HG02870 (cell line): ENCODE measurements at regions not wholly inside any gene's neighbourhood (a gene's known extent, or its start where the extent isn't known, plus 50 kb on each side); places are given as distances from the start of the nearest gene placed in this dataset.
"Not testable (repeated sequence)": the region's sequence is repeated elsewhere in the genome, so short reads cannot be mapped to it uniquely, and the experiment has no call there.

Experiments used
- ATAC-seq: cut with Tn5 transposase; IDR thresholded peaks from one replicate; pipeline ENCODE4 v1.9.1; 2021; ENCODE audit warnings: mild to moderate bottlenecking, moderate library complexity; ENCODE audit not compliant: unreplicated experiment

DNA sequence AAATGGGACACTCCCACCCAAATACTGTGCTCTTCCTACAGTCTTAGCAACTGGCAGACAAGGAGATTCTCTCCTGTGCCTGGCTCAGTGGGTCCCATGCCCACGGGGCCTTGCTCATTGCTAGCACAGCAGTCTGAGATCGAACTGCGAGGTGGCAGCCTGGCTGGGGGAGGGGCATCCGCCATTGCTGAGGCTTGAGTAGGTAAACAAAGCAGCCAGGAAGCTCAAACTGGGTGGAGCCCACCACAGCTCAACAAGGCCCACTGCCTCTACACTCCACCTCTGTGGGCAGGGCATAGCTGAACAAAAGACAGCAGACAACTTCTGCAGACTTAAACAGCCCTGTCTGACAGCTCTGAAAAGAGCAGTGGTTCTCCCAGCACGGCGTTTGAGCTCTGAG lies 174.8 kb downstream of the COL12A1 start:
- not testable (repeated sequence) for ATAC-seq

GRCh38 chr6:75029333-75029732 lies 176.5 kb downstream of the COL12A1 start:
- ATAC-seq: no peak

DNA sequence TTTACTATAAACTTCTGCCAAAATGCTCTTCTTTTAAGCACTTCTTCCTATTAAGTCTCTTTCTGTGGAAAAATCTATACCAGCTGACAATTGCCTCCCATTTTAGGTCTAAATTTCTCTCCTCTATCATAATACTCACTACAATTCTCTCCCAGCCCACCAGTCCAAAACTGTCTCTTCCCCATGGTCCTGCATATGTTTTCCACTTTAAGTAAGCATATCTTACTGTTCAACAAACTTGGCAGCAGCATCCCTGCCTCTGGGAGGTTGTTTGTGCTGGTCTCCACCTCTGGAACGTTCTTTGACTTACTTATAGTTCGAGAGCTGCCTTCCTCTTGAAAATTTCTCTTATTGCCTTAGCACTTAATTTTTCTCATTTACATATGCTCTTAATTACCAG lies 180.5 kb downstream of the COL12A1 start:
- ATAC-seq: no peak

DNA sequence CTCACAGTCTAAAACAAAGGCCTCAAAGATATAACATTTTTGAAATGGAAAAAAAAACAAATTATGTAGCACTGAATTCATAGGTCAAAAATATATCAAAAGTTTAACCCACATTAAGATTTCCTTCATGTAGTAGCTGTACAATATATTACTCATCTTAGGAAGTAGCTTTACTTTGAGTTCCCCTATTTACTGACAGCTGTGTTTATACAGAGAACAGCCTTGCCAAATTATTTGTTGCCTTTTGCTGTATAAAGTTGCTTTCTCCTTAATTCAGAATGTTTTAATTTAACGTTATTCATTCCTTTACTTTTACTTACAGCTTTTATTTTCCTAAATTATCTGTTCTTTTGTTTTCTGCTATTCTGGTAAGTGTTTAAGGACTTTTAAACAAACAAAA lies 181.0 kb downstream of the COL12A1 start:
- no peak for ATAC-seq

DNA sequence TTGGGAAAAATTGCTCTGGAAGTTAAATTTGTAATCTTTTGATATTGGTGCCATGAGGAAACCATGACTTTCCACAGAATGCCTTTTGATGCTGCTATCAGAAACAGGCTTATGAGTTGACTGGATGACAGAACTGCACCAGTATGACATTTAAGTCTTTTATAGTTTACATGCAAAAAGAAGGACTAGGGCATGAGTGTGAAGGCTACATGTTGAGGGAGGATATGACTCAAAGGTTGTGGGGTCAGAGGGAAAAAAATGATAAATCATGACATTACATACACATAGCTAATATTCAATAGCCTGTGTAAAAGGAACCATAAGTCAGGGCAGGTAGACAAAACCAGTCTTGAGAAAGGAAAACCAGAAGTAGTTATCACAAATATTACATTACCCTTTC lies 182.2 kb downstream of the COL12A1 start:
- ATAC-seq: no peak

DNA sequence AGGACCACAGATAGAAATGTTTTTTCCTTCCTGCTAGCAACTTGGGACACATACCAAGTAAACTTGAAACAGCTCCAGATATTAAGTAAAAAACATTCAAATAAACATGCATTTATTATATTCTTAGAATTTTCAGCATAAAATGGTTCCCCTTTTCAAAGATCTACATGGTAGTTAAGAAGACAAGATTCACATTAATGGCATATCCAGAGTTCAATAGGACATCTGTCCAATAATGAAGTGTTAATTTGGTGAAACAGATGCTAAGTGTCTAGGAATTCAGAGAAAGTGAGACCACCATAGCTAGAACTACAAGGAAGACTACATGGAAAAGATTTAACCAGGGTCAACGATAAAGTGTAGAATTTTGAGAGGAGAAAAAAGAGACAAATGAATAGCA lies 184.9 kb downstream of the COL12A1 start:
- no peak for ATAC-seq

- ATAC-seq: no peak
Measured at GRCh38 chr6:75020376-75020775, 185.5 kb downstream of the COL12A1 start.

- no peak for ATAC-seq
Measured at GRCh38 chr6:75012018-75012417, 193.8 kb downstream of the COL12A1 start.

DNA sequence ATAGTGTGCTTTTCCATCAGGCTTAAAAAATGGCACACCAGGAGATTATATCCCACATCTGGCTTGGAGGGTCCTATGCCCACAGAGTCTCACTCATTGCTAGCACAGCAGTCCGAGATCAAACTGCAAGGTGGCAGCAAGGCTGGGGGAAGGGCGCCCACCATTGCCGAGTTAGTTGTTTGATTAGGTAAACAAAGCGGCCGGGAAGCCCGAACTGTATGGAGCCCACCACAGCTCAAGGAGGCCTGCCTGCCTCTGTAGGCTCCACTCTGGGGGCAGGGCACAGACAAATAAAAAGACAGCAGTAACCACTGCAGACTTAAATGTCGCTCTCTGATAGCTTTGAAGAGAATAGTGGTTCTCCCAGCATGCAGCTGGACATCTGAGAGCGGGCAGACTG lies 201.9 kb downstream of the COL12A1 start:
- ATAC-seq: not testable (repeated sequence)

- no peak for ATAC-seq
Measured at GRCh38 chr6:74997646-74998045, 208.2 kb downstream of the COL12A1 start.

DNA sequence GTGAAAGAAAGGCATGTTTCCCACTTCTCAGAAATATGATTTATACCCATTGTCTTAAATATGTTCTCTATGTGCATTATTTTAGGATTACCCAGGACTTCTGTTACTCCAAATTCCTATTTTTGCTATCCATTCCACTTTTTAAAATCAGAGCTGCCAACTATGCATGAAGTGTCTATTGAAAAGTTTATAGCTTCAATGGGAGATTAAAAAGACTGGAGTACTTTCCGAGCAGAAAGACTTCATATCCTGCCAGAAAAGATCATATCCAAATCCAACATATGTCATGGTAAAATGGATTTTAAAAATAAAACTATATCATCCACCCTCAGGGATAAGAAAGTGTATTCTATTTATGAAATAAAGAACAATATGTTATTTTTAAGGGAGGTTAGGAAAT lies 212.7 kb downstream of the COL12A1 start:
- ATAC-seq: no peak

DNA sequence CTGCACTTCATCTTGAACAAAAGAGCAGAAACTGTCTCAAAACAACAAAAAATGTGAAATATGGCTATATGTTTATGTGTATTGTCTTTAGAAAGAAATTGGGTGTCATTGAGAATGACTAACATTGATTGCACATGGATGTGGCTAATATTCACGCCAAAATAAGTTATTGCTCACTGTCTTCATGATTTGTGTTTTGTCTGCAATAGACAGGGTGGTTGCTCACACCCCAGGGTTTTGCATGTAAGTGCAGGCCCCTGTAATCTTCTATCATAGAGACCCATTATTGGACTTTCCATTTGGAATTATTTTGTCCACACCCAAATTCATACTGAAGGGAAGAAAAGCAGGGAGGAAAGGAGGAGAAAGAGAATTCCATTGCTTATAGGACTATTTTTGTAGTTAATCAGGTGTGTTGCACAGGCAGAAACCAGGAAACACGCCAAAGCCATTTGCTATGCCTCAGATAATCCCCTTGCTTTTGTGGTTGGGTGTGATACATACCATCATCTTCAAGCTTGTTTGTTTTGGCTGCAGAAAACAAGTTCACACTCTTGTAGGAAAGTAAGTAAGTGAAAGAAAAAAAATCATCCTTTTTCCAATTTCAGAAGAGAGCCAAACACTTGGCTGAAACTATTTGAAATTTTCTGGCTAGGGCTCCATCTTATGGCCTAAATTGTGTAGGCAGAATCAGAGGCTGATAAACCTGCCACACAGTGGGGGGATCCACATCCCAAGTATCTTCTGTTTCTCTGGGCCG lies 214.1 kb downstream of the COL12A1 start:
- ATAC-seq: no peak

DNA sequence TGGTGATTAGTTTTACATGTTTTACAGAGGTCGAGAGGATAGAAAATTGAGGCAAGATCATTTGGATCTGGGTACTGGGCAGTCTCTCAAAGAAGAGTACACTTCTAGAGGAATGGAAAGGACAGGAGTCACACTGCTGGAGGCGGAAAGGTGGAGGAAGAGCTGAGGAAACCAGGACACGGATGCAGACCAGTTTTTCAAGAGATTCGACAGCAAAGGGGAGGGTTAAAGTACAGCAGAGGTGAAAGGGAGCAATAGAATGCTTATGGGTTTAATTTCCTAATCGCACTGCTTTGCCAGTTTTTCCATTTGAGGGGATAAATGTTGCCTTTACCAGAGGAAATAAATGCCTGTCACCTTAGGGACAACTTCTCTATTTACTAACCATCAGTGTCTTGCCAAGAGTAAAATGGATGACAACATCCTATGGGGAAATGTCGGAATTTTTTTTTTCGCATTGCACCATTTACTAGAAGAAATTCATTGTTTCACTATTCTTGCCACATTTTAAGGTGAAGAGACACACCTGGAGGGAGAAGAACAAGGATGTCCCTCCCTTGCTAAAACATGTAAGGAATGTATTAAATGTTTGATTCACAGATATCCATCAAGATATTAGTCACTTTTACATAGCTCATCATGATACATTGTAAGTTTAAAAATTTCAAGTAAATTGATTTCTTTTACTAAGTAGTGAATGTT lies 226.6 kb downstream of the COL12A1 start:
- no peak for ATAC-seq

- ATAC-seq: no peak
Measured at GRCh38 chr6:74976701-74977100, 229.2 kb downstream of the COL12A1 start.

GRCh38 chr6:74976026-74976425 lies 229.8 kb downstream of the COL12A1 start:
- no peak for ATAC-seq

DNA sequence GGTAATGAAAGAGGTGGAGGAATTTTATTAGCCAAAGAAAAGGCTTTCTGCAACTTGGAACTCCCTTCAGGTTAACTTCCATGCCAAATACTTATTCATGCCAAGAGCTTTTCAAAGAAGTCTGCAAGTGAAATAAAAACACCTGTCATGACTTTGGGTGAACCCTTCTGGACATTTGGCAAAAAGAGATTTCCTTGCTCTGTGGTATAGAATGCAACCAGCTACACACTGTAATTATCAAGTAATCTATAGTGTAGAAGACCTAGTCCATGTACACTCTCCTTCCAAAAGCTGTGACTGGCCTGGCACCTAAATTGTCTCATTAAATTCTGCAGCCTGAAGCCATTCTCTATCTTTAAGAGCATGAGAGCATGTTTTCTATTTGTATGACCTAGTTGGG lies 232.3 kb downstream of the COL12A1 start:
- no peak for ATAC-seq

GRCh38 chr6:74971633-74972032 lies 234.2 kb downstream of the COL12A1 start:
- ATAC-seq: no peak

DNA sequence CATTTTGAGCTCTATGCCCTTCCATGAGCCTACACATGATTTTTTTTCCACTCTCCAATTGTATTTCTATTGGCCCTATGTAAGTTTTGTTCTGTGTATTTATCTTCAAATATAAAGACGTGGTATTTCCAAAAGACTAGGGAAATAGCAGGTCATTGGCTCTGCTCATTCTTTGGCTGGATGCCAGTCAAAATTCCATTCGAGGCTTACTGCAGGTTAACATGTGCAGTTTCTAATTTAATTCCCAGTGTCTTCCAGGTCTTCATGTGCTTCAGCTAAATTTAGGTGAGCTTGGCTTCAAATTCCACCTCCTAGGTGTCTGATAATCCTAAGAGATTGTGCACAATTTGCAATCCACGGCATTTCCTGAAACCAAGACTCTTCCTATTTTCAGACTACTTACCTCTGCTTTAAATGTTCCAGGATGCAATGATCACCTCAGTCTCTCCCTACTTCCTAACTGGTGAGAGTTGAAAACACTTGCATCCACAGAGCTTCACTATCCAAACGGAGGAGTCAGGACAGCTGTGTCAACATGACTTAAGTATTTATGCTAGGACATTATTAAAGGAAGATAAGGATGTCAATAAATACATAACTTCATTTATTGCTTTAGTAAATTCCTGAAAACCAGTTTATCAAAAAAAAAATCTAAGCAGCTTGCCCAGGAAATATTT lies 236.1 kb downstream of the COL12A1 start:
- ATAC-seq: no peak

DNA sequence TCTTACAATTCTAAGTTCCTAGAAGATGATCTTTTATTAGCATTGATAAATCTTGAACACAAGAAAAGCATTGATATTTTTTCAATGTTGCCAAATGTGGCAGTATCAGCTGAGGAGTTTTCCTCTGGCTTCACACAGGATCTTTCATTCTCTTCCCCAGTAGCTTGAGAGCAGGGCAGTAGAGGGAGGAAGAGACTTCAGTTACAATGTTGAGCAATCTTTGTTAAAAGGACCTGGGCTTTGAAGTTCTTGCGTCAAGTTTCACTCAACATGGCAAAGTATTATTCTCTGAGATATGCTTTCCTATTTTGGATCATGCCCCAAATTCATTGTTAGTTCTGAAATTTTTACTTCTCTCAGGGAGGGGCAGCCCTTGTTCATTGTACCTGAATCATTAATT lies 238.0 kb downstream of the COL12A1 start:
- no peak for ATAC-seq

DNA sequence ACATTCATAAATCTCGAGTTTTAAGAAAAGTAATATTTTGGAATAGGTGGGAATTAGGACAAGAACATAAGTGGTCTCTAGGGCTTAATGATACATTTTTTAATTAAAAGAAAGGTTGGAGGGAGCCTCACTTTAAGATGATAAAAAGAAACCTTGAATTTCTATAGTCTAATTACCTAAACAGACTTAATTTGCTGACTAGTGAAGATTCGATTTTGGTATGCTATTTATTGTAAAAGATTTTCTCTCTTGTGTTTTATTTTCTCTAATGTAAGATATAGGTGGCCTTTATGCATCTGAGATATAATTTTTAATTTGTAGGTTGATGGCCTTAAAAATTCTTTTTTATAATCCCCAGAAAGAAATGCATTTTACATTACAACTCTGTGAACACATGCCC lies 239.1 kb downstream of the COL12A1 start:
- ATAC-seq: no peak

DNA sequence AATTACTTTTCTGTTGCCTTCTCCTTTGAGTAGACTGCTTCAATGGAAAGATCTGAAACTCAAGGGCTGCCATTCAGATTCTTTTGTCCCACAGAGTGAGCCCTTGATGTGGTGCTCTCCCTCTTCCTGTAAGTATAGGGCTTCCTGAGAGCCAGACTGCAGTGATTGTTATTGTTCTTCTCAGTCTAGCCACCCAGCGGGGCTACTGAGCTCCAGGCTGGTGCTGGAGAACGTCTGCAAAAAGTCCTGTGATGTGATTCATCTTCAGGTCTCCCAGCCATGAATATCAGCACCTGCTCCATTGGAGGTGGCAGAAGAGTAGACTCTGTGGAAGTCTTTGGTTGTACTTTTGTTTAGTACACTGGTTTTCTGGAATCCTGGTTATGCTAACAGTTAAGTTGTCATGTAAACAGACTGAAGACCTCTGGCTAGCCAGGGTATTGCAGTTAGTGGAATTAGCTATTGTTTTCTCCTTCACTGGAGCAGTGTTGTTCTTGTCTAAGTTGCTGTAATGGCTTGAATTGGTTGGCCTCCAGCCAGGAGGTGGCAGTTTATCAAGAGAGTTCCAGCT lies 240.9 kb downstream of the COL12A1 start:
- no peak for ATAC-seq
